HG02852 (cell line): ENCODE measurements at regions not wholly inside any gene's neighbourhood (a gene's known extent, or its start where the extent isn't known, plus 50 kb on each side); places are given as distances from the start of the nearest gene placed in this dataset.

Experiments
- ATAC-seq: cut with Tn5 transposase; IDR thresholded peaks from one replicate; pipeline ENCODE4 v1.9.1; 2021; ENCODE audit warnings: mild to moderate bottlenecking, moderate library complexity; ENCODE audit not compliant: unreplicated experiment

DNA sequence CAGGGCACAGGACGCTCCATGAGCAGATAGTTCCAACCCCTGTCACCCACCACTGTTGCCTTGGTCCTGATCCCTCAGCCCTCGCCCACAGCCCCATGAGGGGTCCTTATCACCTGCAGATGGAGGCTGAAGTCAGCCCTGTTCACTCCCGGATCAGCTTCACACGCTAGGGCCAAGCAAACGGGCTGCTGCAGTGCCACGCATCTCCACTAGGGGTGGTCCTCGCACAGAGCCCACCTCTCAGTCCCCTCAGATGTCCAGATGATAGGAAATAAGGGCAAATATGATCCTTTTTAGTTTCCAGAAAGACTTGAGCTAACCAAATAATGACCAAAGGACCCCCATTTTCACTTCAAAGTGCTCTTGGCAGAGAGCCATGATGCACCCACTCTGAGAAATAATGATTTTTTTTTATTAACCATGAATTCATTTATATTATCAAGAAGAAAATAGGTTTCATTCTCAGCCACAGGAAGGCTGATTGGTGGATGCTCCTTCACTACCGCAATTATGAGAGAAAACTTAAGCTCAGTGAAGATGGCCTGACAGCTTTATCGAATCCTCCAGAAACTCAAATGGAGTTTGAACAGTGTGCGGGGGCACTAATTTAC, 71.9 kb upstream of the KLHL29 start:
- ATAC-seq, result peak; percentile 92

DNA sequence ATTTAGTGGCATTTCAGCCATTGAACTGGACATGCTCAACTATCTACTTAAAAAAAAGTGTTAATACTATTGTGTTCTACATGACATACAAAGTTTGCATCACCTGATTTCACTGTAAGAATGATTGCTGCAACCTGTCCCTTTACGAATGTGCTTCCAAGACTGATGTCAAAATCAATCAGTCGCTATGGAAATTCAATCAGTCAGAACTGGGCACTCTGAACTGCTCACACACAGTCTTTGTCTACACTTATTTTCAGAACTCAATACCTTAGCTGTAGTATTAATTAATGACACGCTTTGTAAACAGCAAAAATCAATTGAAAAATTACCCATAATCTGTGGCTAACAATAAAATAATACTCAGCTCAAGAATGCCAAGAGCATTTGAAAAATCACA, 70.3 kb upstream of the KLHL29 start:
- ATAC-seq, result no peak

DNA sequence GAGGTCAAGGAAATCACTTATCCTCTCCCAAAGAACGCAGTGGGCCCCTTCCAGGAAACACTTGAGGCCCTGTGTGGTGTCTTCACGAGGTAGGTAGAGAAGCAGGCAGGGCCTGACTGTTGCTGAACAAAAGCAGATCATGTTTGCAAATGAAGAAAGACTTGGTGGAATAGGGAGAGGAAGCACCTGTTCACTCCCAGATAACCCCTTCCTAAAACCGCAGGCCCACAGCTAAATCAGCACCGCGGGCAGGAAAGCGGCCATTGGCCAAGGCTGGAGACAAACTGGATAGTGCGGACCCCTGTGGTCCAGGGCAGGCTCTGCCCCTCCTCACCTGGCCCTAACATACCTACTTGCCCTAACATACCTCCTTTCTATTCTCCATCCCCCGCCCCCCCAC, 64.9 kb upstream of the KLHL29 start:
- no peak for ATAC-seq

DNA sequence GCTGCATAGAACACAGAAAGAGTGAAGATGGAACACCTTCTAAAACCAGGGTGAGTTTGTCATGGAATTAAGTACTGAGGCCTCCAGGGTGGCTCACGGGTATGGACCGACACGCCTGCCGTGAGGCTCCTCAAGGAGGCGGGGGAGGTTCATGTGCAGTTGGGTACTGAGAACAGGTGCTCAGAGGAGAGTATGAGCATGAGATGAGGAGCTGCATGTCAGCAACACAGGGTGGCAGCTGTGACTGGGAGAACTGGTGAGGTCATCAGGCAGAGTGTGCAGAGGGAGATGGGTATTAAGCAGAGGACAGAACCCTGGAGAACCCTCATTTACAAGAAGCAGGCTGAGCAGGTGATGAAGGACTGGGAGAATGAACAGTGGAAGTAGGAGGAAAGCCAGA, 63.2 kb upstream of the KLHL29 start:
- ATAC-seq, result no peak

DNA sequence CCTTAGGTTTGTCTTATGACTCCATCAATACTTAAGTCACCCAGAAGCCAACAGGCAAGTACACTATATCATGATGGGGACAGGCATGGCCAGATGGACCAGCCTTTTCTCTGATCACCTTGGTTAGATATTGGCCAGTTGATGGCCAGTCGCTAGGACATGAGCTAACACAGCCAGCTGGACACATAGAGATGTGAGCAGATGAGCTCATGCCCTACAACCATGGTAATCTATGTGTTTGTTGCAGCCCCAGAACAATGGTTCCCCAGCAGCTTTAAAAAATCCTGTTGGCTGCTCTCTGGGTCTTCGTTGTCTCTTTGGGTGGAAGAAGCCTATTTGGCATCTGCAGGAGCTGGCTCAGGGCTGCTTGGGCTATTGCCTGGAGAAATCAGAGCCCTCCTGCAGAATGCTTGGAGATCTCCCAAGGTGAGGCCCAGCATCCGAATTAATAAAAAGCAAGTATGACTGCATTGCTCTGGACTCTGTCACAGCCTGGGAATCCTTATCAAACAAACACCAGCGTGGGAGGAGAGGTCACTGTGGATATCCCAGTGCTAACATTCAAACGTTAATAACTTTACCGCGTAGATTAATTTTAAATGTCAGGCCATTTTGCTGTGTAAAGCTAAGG, 62.3 kb upstream of the KLHL29 start:
- no peak for ATAC-seq

DNA sequence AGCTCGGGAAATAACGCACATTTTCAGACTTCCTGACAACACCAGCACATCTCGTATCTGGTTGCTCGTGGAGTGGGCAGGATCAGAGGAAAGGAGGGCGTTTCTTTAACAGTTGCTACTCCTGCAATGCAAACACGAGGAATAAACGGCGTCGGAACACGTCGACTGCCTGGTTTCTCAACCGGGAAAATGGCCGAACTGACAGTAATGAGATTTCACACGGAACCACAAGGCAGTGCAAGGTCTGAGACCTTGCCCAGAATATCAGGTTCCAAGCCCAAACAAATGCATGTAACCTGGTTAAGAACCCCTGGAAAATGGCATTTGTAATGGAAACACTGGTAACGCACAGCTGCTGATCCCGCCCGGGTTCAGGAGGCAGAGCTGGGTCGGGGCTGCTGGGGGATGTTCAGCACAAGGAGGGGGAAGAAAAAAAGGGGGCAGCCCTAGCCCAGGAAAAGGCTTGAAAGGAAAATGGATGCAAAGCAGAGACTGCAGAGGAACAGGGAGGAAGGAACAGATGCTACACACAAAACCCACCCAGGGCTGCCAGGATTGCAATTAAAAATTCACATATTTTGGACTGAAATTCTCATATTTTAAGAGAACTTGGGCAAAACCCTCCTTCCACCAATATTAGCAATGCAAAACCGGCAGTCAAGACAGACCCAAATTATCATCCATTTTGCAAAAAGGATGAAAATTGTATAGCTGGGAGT, 61.6 kb upstream of the KLHL29 start:
- no peak for ATAC-seq

DNA sequence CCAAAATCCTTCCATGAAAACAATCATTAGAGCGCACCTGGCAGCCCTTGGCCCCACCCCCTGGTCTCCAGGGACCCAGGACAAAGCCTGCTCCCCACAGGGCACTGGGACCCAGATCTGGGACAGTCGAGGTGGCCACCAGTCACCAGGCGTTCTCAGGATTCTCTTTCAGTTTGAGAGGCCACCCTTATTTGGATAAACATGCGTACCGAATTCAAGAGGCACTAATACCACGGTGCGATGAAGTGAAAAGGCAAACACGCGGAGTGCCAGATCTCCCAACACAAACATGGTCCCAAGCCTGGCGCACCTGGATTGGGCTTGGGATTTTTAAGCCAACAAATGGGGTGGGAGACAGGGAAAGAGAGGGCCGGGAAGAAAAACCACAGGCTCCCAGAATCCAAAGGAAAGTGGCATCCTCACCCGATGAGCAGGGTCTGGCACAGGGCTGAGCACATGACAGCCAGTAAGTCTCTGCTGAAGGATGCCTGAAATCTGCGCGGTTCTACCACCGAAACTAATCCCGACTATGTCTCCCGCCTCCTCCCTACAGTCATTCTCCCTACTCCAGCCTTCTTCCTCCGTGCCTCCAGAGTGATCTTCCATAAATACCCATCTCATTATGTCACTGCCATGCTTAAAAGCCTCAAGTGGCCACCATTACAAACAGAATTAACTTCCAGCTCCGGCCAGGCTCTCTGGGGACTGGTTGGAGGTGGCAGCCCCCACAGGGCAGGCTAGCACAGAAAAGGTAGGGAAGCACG, 60.9 kb upstream of the KLHL29 start:
- no peak for ATAC-seq

DNA sequence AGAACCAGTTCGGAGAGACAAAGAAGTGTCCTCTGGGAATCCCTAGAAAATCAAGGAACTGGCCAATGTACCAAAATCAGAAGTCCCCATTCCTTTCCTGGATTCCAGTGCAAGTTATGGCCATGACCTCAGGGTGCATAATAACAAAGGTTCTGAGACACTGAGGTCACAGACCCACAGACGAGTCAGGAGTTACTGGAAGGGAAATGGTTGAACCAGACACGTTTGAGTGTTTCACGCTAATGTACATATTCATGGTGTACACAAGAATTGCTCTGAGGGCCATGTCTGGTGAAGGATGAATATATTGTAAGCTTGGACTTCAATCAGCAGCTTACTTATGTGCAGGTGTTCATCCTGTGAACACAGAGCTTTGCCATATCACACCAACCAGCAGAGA, 58.6 kb upstream of the KLHL29 start:
- ATAC-seq, result no peak

DNA sequence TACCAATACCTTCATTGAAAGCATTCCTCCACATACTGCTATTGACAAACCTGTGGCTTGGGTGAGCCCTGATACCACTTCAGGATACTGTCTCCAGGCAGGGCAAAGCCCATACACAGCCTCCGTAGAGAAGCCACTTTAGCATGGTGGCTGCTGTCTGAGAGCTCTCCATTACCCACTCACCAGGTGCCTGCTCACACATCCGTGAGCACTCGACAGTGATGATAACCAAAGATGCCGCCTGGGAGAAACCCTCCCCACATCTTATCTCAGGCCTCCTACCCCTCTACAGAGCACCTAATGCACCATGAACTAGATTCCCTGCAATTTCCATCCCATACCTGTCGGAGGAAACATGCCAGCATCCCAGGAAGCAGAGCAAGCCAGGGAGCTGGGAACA, 57.6 kb upstream of the KLHL29 start:
- no peak for ATAC-seq

DNA sequence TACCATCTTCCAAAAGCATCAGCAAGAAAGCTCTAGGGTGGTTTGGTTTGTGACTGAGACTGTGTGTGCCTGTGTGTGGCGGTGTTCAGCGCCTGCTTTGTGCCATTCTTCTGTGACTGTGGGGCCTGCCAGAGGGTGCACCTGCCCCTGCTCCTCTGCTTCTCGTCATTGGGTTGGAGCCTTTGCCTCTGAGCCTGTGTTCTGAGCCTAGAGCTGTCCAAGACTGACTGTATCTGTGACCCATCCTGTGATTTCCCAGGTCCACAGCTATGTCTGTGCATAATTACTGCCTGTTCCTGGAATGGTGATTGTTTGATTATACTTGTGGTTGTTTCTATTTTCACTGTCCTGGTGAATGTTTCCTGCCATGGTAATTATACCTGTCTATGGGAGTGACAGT, 57.1 kb upstream of the KLHL29 start:
- ATAC-seq, result no peak

DNA sequence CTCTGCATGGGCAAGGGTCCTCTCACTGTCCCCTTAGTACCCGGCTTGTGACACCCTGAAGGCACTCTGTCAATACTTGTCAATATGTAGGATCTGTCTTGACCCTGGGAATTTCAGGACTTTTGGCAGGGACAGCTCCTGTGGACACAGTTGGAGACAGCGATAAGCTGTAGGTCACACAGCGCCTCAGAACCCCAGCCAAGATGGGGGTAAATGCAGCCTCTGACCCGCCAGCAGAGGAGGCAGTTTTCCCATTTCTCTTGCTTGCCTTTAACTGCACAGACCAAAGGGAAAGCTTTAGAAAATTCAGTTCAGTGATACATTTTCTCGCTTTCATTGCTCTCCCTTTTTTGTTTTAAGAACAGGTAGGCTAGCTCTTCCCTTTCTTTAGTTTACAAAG, 54.8 kb upstream of the KLHL29 start:
- peak; percentile 55 for ATAC-seq
